VCaP (cell line): ENCODE measurements at regions not wholly inside any gene's neighbourhood (a gene's known extent, or its start where the extent isn't known, plus 50 kb on each side); places are given as distances from the start of the nearest gene placed in this dataset.

Experiments
- H3K27ac ChIP-seq: fragments of 450-650 bp; 2 replicates; pipeline ENCODE4 v1.5.1; 2017
- TF ChIP-seq, protein P1 (sequence below): fragments of 450-650 bp; conservative IDR thresholded peaks from 2 replicates; pipeline ENCODE4 v1.5.1; 2017; ENCODE audit warnings: mild to moderate bottlenecking, moderate library complexity

DNA sequence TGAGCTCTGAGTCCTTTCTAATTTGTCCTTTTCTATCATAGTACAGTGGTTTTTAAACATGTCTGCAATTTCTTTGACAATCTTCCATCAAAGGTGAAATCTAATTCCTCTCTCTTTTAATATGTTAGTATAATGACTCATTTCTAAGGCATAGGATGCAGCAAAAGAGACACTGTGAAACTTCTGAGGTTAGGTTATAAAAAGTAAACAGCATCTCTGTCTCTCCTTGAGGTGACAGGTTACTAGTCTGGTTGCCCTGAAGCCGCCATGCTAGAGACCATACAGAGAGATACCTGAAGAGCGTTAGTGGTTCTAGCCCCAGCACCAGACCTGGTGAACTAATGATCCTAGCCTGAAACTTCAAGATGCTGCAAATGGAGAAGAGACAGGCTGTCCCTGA lies 114.3 kb downstream of the PPM1A start:
- no peak overlapping the region for H3K27ac ChIP-seq
- TF ChIP-seq, protein P1, sequence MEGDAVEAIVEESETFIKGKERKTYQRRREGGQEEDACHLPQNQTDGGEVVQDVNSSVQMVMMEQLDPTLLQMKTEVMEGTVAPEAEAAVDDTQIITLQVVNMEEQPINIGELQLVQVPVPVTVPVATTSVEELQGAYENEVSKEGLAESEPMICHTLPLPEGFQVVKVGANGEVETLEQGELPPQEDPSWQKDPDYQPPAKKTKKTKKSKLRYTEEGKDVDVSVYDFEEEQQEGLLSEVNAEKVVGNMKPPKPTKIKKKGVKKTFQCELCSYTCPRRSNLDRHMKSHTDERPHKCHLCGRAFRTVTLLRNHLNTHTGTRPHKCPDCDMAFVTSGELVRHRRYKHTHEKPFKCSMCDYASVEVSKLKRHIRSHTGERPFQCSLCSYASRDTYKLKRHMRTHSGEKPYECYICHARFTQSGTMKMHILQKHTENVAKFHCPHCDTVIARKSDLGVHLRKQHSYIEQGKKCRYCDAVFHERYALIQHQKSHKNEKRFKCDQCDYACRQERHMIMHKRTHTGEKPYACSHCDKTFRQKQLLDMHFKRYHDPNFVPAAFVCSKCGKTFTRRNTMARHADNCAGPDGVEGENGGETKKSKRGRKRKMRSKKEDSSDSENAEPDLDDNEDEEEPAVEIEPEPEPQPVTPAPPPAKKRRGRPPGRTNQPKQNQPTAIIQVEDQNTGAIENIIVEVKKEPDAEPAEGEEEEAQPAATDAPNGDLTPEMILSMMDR = no peak

DNA sequence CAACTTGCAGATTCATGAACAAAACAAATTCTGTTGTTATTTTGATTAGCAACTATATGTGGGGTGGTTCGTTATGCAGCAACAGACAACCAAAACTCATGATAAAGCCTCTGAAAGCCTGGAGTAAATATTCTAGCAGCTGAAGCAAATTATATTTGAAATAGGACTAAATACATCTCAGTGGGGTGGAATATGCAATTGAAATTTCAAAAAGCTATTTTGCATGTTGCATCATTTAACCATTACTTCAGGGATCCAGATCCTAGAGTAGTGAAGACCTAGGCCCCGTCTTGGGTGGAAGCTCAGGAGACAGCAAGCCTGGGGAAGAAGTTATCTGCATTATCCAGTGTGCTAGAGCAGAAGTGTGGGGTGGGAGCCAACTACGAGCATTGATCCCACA lies 114.7 kb downstream of the PPM1A start:
- no peak overlapping the region for H3K27ac ChIP-seq
- TF ChIP-seq, protein P1 = no peak

- peak overlapping the region; percentile 8; the same call in 1 of the 2 replicates for H3K27ac ChIP-seq
- TF ChIP-seq, protein P1 = no peak
Measured at GRCh38 chr14:60381909-60382308, 104.0 kb downstream of the C14orf39 start.
